GM12892 (cell line): ENCODE measurements at regions not wholly inside any gene's neighbourhood (a gene's known extent, or its start where the extent isn't known, plus 50 kb on each side); places are given as distances from the start of the nearest gene placed in this dataset.

Experiments used
- POLR2A ChIP-seq: IDR thresholded peaks from 2 replicates; pipeline ENCODE4 v1.6.1; 2011; ENCODE audit warnings: low read depth, low read length, control low read depth
- POLR2AphosphoS5 ChIP-seq: IDR thresholded peaks from 2 replicates; pipeline ENCODE4 v1.6.1; 2011; ENCODE audit warnings: low read depth, low read length, control low read depth
- TAF1 ChIP-seq: IDR thresholded peaks from 2 replicates; pipeline ENCODE4 v1.6.1; 2011; ENCODE audit warnings: low read depth, mild to moderate bottlenecking, control low read depth, low read length, borderline replicate concordance

- no peak for TF ChIP-seq POLR2A
- TF ChIP-seq TAF1: no peak
- TF ChIP-seq POLR2AphosphoS5: no peak
These were observed 55.5 kb upstream of the DYRK2 start for GRCh38 chr12:67593041-67593440.
